Peyer's patch (tissue), 4 donors: ENCODE measurements at regions not wholly inside any gene's neighbourhood (a gene's known extent, or its start where the extent isn't known, plus 50 kb on each side); places are given as distances from the start of the nearest gene placed in this dataset.
"Not testable (repeated sequence)": the region's sequence is repeated elsewhere in the genome, so short reads cannot be mapped to it uniquely, and the experiment has no call there.

Source experiments
- DNase-seq, 3 donors: peaks; one replicate each; pipeline ENCODE4 v3.0.0-alpha.2; 2017 to 2019
- H3K27ac ChIP-seq, 4 donors: fragments of 200-600 bp; sonication (generic); one replicate each; pipeline ENCODE4 v1.5.1; 2016 to 2019
- H3K27me3 ChIP-seq, 2 donors: fragments of 200-600 bp; sonication (generic); one replicate each; pipeline ENCODE4 v1.5.1; 2019
- H3K36me3 ChIP-seq, 3 donors: fragments of 200-600 bp; sonication (generic); one replicate each; pipeline ENCODE4 v1.5.1; 2016 to 2019
- H3K4me1 ChIP-seq, 4 donors: fragments of 200-600 bp; sonication (generic); one replicate each; pipeline ENCODE4 v1.5.1; 2016 to 2019
- H3K4me3 ChIP-seq, 4 donors: fragments of 200-600 bp; sonication (generic); 1 replicate in 3 of 4; 2 replicates in 1 of 4; pipeline ENCODE4 v1.5.1; 2016 to 2019; ENCODE audit warnings: mild to moderate bottlenecking in 1 of 4
- H3K9me3 ChIP-seq, 4 donors: fragments of 200-600 bp; sonication (generic); one replicate each; pipeline ENCODE4 v1.5.1; 2016 to 2019; ENCODE audit warnings: mild to moderate bottlenecking in 1 of 4
- POLR2A ChIP-seq, 2 donors: fragments of 450-650 bp; IDR thresholded peaks; one replicate each; pipeline ENCODE4 v1.5.1; 2017; ENCODE audit warnings: antibody characterized with exemption in 2 of 2, mild to moderate bottlenecking in 2 of 2, moderate library complexity in 2 of 2
- TF ChIP-seq, protein P1 (sequence below), 6 experiments: fragments of 450-650 bp in 4 of 6; fragments of 200-600 bp in 2 of 6; sonication (generic) in 1 of 6; IDR thresholded peaks; one replicate each; pipeline ENCODE4 v1.5.1; 2017 to 2019; ENCODE audit warnings: antibody characterized with exemption in 6 of 6, mild to moderate bottlenecking in 3 of 6, moderate library complexity in 1 of 6

DNA sequence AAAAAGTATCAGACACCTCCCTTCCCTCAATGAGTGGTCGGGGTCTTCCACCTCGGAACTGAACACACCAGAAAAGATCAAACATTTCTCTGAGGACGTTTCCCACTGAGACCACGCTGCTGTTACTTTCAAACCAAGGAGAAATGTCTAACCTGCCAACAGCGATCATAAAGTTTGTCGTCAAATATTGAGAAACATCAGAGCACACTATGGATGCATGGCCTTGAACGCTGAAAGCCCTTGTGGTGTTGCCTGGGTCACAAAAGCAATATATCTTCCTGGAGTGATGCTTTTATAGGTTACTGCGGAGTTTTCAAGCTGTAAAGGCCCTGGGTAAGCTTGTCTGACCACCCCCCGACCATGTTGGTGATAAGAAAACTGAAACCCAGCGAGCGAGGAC is 70.2 kb upstream of the ID2 start:
- TF ChIP-seq, protein P1, sequence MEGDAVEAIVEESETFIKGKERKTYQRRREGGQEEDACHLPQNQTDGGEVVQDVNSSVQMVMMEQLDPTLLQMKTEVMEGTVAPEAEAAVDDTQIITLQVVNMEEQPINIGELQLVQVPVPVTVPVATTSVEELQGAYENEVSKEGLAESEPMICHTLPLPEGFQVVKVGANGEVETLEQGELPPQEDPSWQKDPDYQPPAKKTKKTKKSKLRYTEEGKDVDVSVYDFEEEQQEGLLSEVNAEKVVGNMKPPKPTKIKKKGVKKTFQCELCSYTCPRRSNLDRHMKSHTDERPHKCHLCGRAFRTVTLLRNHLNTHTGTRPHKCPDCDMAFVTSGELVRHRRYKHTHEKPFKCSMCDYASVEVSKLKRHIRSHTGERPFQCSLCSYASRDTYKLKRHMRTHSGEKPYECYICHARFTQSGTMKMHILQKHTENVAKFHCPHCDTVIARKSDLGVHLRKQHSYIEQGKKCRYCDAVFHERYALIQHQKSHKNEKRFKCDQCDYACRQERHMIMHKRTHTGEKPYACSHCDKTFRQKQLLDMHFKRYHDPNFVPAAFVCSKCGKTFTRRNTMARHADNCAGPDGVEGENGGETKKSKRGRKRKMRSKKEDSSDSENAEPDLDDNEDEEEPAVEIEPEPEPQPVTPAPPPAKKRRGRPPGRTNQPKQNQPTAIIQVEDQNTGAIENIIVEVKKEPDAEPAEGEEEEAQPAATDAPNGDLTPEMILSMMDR (IDR thresholded peaks at IDR 0.05), result no peak
- no peak for TF ChIP-seq POLR2A (IDR thresholded peaks at IDR 0.05)
- DNase-seq, result no peak
- Histone ChIP-seq H3K9me3 (no peaks in the 10 kb centered on the region), H3K4me1 (peaks cover 0 to 10% (median 0%) of the 10 kb centered on the region in 4 donors), H3K36me3 (no peaks in the 10 kb centered on the region), H3K27me3 (no peaks in the 10 kb centered on the region), H3K4me3 (no peak overlapping the region), H3K27ac (no peak overlapping the region)

GRCh38 chr2:8612734-8613179 is 69.1 kb upstream of the ID2 start:
- peaks cover 0 to 10% (median 0%) of the 10 kb centered on the region in 4 donors for H3K4me1 ChIP-seq
- TF ChIP-seq, protein P1 (IDR thresholded peaks at IDR 0.05), result no peak
- no peak for TF ChIP-seq POLR2A (IDR thresholded peaks at IDR 0.05)
- no peak overlapping the region for H3K4me3 ChIP-seq
- no peaks in the 10 kb centered on the region for H3K27me3 ChIP-seq
- no peak for DNase-seq
- H3K27ac ChIP-seq, result no peak overlapping the region
- H3K9me3 ChIP-seq, result no peaks in the 10 kb centered on the region
- H3K36me3 ChIP-seq, result no peaks in the 10 kb centered on the region

DNA sequence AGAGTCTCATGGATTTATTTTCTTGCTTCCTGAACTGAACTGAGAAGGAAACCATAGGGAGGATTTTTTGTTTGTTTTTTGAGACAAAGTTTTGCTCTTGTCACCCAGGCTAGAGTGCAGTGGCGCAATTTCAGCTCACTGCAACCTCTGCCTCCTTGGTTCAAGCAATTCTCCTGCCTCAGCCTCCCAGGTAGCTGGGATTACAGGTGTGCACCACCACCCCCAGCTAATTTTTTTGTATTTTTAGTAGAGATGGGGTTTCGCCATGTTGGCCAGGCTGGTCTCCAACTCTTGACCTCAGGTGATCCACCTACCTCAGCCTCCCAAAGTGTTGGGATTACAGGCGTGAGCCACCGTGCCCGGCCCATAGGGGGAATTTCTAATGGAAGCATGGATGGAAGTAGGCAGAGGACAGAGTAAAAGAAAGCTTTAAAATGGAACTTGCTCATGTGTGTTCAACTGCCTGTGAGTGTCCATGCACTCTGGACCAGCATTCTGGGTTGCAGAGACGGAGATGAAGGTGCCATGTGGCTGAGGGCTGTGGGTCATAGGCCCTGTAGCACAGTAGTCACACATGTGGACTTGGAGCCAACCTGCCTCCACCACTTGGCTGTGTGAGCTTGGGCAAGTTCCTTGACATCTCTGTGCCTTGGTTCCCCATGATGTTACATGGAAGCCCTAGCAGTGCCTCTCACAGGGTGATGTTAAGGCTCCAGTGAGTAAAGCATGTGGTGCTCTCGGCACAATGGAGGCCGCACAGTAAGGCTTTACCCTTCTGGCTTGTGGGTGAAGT is 68.5 kb upstream of the ID2 start:
- H3K27ac ChIP-seq, H3K9me3 ChIP-seq, H3K36me3 ChIP-seq, H3K27me3 ChIP-seq, DNase-seq, H3K4me1 ChIP-seq, H3K4me3 ChIP-seq: not testable (repeated sequence)

DNA sequence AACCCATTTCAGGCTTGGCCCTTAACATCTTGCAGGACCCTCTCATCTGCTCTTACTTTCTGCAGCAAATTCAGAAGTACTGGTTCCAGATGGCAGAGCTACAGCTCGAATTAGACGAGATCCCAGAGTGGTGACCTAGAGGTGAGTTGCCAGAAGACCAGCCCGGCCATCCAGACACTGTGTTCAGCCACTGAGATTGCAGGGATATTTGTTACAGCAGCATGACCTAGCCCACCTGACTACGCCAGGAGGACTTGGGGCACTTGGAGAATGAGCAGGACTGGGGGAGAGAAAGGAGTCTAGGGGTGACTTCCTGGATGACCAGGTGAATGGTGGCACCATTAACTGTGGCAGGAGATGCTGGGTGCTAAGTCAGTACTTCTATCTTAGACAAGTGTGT is 67.2 kb upstream of the ID2 start:
- peaks cover 0 to 4% (median 0%) of the 10 kb centered on the region in 4 donors for H3K4me1 ChIP-seq
- no peaks in the 10 kb centered on the region for H3K36me3 ChIP-seq
- H3K27me3 ChIP-seq, result no peaks in the 10 kb centered on the region
- H3K4me3 ChIP-seq, result no peak overlapping the region
- TF ChIP-seq POLR2A (IDR thresholded peaks at IDR 0.05), result no peak
- TF ChIP-seq, protein P1 (IDR thresholded peaks at IDR 0.05), result no peak
- no peak for DNase-seq
- no peak overlapping the region for H3K27ac ChIP-seq
- no peaks in the 10 kb centered on the region for H3K9me3 ChIP-seq

GRCh38 chr2:8615252-8615575 is 66.6 kb upstream of the ID2 start:
- H3K9me3 ChIP-seq, result no peaks in the 10 kb centered on the region
- no peaks in the 10 kb centered on the region for H3K4me1 ChIP-seq
- no peaks in the 10 kb centered on the region for H3K36me3 ChIP-seq
- no peak overlapping the region for H3K27ac ChIP-seq
- TF ChIP-seq, protein P1 (IDR thresholded peaks at IDR 0.05), result no peak
- TF ChIP-seq POLR2A (IDR thresholded peaks at IDR 0.05), result no peak
- no peak overlapping the region for H3K4me3 ChIP-seq
- no peaks in the 10 kb centered on the region for H3K27me3 ChIP-seq
- no peak for DNase-seq

- Histone ChIP-seq H3K27ac (no peak overlapping the region), H3K9me3 (no peaks in the 10 kb centered on the region), H3K4me3 (no peak overlapping the region), H3K36me3 (no peaks in the 10 kb centered on the region), H3K27me3 (no peaks in the 10 kb centered on the region), H3K4me1 (no peaks in the 10 kb centered on the region)
- TF ChIP-seq POLR2A (IDR thresholded peaks at IDR 0.05), result no peak
- TF ChIP-seq, protein P1 (IDR thresholded peaks at IDR 0.05), result no peak
- DNase-seq, result peak in 1 of 3 donors; percentile 40
Measured at GRCh38 chr2:8615576-8616281, 66.1 kb upstream of the ID2 start.
